HT1080 (cell line): ENCODE measurements at regions not wholly inside any gene's neighbourhood (a gene's known extent, or its start where the extent isn't known, plus 50 kb on each side); places are given as distances from the start of the nearest gene placed in this dataset.
A peak's percentile ranks its signal among the peaks of the same experiment; 100 is the strongest.

ENCODE experiments used
- DNase-seq: peaks from one replicate; pipeline ENCODE4 v3.0.0-alpha.2; 2015; ENCODE audit warnings: low read depth

GRCh38 chrX:110858565-110858964 is 62.9 kb upstream of the CHRDL1 start:
- no peak for DNase-seq

GRCh38 chrX:110853610-110854009 is 58.0 kb upstream of the CHRDL1 start:
- DNase-seq = peak; percentile 23

GRCh38 chrX:110852180-110852579 is 56.6 kb upstream of the CHRDL1 start:
- peak; percentile 2 for DNase-seq

DNA sequence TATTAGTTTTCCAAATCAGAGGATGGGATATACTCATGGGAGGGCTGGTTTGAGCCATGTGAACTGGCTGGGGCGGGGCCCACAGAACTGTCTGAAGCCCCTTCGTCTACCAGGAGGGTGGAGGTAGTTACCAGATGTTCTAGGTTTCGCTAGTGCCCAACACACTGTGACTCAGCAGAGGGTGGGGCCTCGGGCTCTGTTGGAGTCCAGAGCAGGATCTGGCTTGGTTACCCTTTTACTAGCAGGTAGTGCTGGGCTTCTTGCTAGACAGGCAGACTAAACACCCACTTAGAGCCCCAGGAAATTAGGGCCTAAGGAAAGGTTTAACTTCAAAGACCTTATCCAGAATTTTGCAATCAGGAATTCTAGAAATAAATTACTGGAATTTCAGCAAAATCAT is 56.2 kb upstream of the CHRDL1 start:
- peak; percentile 38 for DNase-seq

GRCh38 chrX:110847334-110847733 is 51.7 kb upstream of the CHRDL1 start:
- peak; percentile 56 for DNase-seq

DNA sequence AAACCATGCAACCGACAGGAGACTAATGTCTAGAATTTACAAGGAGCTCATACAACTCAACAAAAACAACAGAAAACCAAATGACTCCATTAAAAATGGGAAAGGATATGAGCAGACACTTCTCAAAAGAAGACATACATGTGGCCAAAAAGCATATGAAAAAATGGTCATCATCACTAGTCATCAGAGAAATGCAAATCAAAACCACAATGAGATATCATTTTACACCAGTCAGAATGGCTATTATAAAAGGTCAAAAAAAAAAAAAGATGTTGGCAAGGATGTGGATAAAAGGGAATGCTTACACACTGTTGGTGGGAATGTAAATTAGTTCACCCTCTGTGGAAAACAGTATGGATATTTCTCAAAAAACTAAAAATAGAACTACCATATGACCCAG is 50.5 kb upstream of the CHRDL1 start:
- DNase-seq = peak; percentile 66
